Right atrium auricular region (tissue), 2 donors: ENCODE measurements at regions not wholly inside any gene's neighbourhood (a gene's known extent, or its start where the extent isn't known, plus 50 kb on each side); places are given as distances from the start of the nearest gene placed in this dataset.
"Not testable (repeated sequence)": the region's sequence is repeated elsewhere in the genome, so short reads cannot be mapped to it uniquely, and the experiment has no call there.

Source experiments
- DNase-seq: peaks from one replicate; pipeline ENCODE4 v3.0.0-alpha.2; 2019; ENCODE audit warnings: low spot score
- H3K27ac ChIP-seq, 2 donors: fragments of 200-600 bp; sonication (generic); 1 replicate in 1 of 2; 2 replicates in 1 of 2; pipeline ENCODE4 v1.5.1; 2016 to 2019
- H3K27me3 ChIP-seq, 2 donors: fragments of 200-600 bp; sonication (generic); one replicate each; pipeline versions ENCODE4 v1.5.1 to v1.6.0; 2017 to 2019
- H3K36me3 ChIP-seq: fragments of 200-600 bp; sonication (generic); one replicate; pipeline ENCODE4 v1.5.1; 2016
- H3K4me1 ChIP-seq, 2 donors: fragments of 200-600 bp; sonication (generic); one replicate each; pipeline versions ENCODE4 v1.5.1 to v1.6.0; 2017 to 2019
- H3K4me3 ChIP-seq, 2 donors: fragments of 200-600 bp; sonication (generic); 1 replicate in 1 of 2; 2 replicates in 1 of 2; pipeline ENCODE4 v1.5.1; 2017 to 2019; ENCODE audit warnings: mild to moderate bottlenecking in 1 of 2, moderate library complexity in 1 of 2
- H3K9me3 ChIP-seq, 2 donors: fragments of 200-600 bp; sonication (generic); one replicate each; pipeline ENCODE4 v1.5.1; 2019
- TF ChIP-seq, protein P1 (sequence below), 2 donors: fragments of 200-600 bp; sonication (generic); IDR thresholded peaks; one replicate each; pipeline ENCODE4 v1.5.1; 2019; ENCODE audit warnings: antibody characterized with exemption in 2 of 2

DNA sequence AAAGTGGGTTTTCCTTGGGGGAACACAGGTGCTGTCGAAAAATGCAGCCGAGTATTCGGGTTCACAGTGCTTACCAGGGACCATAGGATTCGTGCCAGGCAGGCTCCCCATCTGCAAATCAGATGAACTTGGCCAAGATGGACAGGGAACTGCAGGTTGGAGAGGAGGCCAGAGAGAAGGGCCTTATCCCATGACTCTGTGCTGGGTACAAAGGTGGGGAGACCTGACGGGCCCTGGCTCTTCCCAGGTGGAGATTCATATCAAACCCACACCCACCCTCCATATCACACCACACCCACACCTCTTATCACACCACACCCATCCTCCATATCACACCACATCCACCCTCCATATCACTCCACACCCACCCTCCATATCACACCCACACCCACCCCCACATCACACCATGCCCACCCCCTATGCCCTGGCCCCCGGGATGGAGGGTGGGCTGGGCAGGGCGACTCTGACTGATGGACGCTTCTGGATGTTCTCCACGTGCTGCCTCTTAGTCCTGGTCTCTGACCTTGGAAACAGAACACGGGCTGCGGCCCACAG is 319.7 kb downstream of the ADGRD1 start:
- H3K27ac ChIP-seq, result no peak overlapping the region
- no peak for DNase-seq
- H3K4me3 ChIP-seq, result no peak overlapping the region
- no peaks in the 10 kb centered on the region for H3K27me3 ChIP-seq
- no peaks in the 10 kb centered on the region for H3K36me3 ChIP-seq
- TF ChIP-seq, protein P1, sequence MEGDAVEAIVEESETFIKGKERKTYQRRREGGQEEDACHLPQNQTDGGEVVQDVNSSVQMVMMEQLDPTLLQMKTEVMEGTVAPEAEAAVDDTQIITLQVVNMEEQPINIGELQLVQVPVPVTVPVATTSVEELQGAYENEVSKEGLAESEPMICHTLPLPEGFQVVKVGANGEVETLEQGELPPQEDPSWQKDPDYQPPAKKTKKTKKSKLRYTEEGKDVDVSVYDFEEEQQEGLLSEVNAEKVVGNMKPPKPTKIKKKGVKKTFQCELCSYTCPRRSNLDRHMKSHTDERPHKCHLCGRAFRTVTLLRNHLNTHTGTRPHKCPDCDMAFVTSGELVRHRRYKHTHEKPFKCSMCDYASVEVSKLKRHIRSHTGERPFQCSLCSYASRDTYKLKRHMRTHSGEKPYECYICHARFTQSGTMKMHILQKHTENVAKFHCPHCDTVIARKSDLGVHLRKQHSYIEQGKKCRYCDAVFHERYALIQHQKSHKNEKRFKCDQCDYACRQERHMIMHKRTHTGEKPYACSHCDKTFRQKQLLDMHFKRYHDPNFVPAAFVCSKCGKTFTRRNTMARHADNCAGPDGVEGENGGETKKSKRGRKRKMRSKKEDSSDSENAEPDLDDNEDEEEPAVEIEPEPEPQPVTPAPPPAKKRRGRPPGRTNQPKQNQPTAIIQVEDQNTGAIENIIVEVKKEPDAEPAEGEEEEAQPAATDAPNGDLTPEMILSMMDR (IDR thresholded peaks at IDR 0.05), result no peak
- H3K4me1 ChIP-seq, result no peaks in the 10 kb centered on the region
- no peaks in the 10 kb centered on the region for H3K9me3 ChIP-seq

DNA sequence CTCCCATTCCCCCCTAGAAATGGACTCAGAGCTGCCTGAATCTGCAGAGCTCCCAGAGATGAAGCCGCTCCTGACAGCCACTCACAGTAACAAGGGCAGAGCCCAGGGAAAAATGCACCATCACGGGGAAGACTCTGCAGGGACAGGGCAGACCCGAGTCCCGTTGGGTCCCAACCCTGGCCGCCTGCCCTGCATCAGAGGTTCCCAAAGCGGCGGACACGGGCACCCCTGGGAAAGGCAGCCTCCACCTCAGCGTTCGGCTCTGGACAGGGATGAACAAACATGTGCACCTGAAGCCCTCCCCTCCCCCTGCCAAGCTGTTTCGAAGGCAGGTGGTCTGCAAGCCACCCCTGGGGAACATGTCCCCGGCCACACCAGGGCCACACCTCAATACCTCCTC is 320.4 kb downstream of the ADGRD1 start:
- Histone ChIP-seq H3K36me3 (no peaks in the 10 kb centered on the region), H3K4me3 (no peak overlapping the region), H3K4me1 (no peaks in the 10 kb centered on the region), H3K27me3 (no peaks in the 10 kb centered on the region), H3K27ac (no peak overlapping the region), H3K9me3 (no peaks in the 10 kb centered on the region)
- TF ChIP-seq, protein P1 (IDR thresholded peaks at IDR 0.05), result no peak
- DNase-seq, result no peak

DNA sequence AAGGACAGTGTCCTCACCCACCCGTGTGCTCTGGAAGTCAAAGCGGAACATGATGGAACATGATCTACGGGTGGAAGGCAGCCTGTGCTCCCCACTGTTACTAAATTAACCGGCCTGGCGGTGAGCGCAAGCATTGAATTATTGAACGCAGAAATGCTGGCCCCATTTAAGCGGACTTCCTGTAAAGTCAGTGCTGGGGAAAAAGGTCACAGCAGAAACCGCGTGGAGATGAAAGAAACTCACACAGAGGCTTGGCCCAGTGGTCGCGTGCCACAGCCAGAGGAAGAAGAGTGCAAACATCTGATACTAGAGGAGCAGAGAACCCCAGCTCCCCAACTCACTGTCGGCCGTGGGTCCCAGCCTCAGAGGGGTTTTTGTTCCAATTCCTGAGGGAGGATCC is 321.2 kb downstream of the ADGRD1 start:
- Histone ChIP-seq H3K4me3 (no peak overlapping the region), H3K36me3 (no peaks in the 10 kb centered on the region), H3K27ac (no peak overlapping the region), H3K4me1 (no peaks in the 10 kb centered on the region), H3K9me3 (no peaks in the 10 kb centered on the region), H3K27me3 (no peaks in the 10 kb centered on the region)
- TF ChIP-seq, protein P1 (IDR thresholded peaks at IDR 0.05), result no peak
- no peak for DNase-seq

DNA sequence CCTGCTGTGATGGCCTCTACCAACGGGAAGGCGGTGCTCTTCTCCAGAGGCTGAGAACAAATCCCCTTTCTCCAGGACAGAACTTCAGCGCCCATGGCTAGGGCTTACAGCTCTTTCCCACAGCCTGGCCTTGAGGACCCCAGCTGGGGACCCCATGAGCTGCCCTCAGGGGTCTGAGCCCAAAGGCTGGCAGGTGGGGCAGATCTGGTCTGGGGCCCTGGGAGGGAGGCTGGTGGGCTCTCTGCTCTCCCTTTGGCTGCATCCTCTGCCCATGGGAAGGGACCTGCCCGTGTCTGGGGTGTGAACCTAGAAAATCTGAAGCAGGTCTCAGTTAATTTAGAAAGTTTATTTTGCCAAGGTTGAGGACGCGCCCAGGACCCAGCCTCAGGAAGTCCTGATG is 322.1 kb downstream of the ADGRD1 start:
- H3K27ac ChIP-seq, result no peak overlapping the region
- no peaks in the 10 kb centered on the region for H3K4me1 ChIP-seq
- H3K36me3 ChIP-seq, result no peaks in the 10 kb centered on the region
- TF ChIP-seq, protein P1 (IDR thresholded peaks at IDR 0.05), result no peak
- H3K27me3 ChIP-seq, result no peaks in the 10 kb centered on the region
- no peaks in the 10 kb centered on the region for H3K9me3 ChIP-seq
- H3K4me3 ChIP-seq, result no peak overlapping the region
- DNase-seq, result no peak

DNA sequence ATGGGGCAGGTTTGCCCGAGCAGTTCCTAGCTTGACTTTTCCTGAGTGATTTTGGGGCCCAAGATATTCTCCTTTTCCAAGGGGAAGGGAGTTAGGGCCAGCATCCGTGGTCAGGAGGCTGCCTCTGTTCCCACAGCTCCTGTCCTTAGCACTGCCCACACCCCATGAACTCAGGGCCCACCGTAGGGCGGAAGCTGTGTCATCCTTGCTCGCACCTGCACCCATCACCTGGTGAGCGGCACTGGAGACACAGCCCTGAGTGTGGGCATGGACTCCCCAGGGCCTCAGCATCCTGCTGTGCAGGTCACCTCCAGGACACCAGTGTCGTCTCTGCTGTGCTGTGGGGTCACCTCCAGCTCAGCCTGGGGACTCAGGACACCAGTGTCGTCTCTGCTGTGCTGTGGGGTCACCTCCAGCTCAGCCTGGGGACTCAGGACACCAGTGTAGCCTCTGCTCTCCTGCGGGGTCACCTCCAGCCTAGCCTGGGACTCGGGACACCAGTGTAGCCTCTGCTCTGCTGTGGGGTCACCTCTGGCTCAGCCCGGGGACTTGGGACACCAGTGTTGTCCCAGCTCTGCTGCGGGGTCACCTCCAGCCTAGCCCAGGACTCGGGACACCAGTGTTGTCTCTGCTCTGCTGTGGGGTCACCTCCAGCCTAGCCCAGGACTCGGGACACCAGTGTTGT is 322.9 kb downstream of the ADGRD1 start:
- H3K4me3 ChIP-seq, result no peak overlapping the region
- H3K4me1 ChIP-seq, result no peaks in the 10 kb centered on the region
- no peaks in the 10 kb centered on the region for H3K27me3 ChIP-seq
- TF ChIP-seq, protein P1 (IDR thresholded peaks at IDR 0.05), result no peak
- no peak overlapping the region for H3K27ac ChIP-seq
- no peaks in the 10 kb centered on the region for H3K36me3 ChIP-seq
- DNase-seq, result no peak
- no peaks in the 10 kb centered on the region for H3K9me3 ChIP-seq

DNA sequence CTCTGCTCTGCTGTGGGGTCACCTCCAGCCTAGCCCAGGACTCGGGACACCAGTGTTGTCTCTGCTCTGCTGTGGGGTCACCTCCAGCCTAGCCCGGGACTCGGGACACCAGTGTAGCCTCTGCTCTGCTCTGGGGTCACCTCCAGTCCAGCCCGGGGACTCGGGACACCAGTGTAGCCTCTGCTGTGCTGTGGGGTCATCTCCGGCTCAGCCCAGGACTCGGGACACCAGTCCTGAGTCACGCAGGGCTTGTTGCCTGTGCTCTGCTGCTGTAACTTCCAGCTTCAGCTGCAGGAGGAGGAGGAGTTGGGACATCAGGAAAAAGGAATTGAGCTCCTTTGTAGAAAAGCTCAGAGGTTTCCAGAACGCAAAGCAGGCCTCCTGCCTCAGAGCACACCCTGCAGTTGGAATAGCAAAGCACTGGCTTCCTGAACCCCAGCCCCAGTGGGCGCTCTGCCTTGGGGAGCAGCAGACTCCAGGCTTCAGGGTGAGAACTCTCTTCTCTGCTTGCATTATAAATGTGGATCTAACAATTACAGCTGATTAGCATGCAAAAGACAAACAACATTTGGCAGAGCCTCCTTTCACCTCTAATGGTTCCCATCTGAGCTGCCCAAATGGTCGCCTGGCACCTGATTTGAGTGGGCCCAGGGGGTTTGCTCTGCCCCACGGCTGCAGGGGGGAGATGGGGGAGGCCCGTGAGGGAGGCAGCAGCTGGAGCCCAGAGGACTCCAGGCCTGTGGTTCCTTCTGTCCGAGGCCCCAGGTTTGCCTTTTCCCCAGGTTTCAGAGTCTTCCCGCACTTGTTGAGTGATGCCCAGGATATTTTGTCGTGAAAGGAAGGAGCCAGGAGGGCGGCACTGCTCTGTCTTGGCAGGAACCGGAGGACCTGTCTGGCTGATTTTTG is 323.7 kb downstream of the ADGRD1 start:
- H3K27ac ChIP-seq, H3K36me3 ChIP-seq, H3K4me3 ChIP-seq, DNase-seq, H3K27me3 ChIP-seq, H3K9me3 ChIP-seq, H3K4me1 ChIP-seq: not testable (repeated sequence)

DNA sequence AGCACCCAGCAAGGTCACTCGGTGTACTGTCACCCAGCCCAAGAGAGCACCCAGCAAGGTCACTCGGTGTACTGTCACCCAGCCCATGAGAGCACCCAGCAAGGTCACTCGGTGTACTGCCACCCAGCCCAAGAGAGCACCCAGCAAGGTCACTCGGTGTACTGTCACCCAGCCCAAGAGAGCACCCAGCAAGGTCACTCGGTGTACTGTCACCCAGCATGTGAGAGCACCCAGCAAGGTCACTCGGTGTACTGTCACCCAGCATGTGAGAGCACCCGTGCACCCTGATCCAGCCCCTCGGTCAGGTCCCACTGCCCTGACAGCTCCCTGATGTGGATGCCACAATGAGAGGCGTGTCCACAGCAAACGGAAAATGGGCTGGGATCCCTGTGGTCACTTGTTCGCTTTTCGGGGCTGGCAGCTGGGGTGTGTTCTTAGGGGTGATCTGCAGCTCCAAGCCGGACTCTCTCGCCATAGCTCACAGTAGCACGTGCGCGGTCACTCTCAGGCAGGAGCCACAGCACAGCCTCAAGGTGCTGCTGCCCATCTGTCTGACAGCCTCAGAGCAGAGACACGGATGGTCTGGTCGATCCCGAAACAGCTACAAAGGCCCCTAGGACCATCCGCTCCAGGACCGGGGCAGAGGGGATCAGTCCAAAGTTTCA is 324.9 kb downstream of the ADGRD1 start:
- not testable (repeated sequence) for H3K27ac ChIP-seq

More for the DNA sequence above, 324.9 kb downstream of the ADGRD1 start:
- not testable (repeated sequence) for DNase-seq, H3K4me3 ChIP-seq, H3K4me1 ChIP-seq, H3K9me3 ChIP-seq, H3K27me3 ChIP-seq, H3K36me3 ChIP-seq
